NCI-H510A treated with DMSO at 0.1 percent for 48 hours (cell line): ENCODE measurements at regions not wholly inside any gene's neighbourhood (a gene's known extent, or its start where the extent isn't known, plus 50 kb on each side); places are given as distances from the start of the nearest gene placed in this dataset.

Experiments used
- DNase-seq: peaks from one replicate; lab custom pipeline; 2025; lab: John Stamatoyannopoulos, UW

GRCh38 chr2:204329016-204329415 lies 216.3 kb upstream of the PARD3B start:
- DNase-seq, result no peak

- DNase-seq, result no peak
These were observed 215.7 kb upstream of the PARD3B start for GRCh38 chr2:204329532-204329931.

GRCh38 chr2:204331180-204331579 lies 214.1 kb upstream of the PARD3B start:
- no peak for DNase-seq

GRCh38 chr2:204331988-204332387 lies 213.3 kb upstream of the PARD3B start:
- no peak for DNase-seq

GRCh38 chr2:204332706-204333105 lies 212.6 kb upstream of the PARD3B start:
- no peak for DNase-seq

GRCh38 chr2:204333861-204334260 lies 211.4 kb upstream of the PARD3B start:
- DNase-seq, result no peak

- no peak for DNase-seq
These were observed 209.7 kb upstream of the PARD3B start for GRCh38 chr2:204335451-204336058.

GRCh38 chr2:204336153-204336744 lies 209.0 kb upstream of the PARD3B start:
- no peak for DNase-seq

- DNase-seq, result no peak
These were observed 207.6 kb upstream of the PARD3B start for GRCh38 chr2:204337638-204338037.

- DNase-seq, result peak; percentile 52
These were observed 206.0 kb upstream of the PARD3B start for GRCh38 chr2:204339212-204339715.

- no peak for DNase-seq
These were observed 204.8 kb upstream of the PARD3B start for GRCh38 chr2:204340511-204340910.

- DNase-seq, result no peak
These were observed 203.4 kb upstream of the PARD3B start for GRCh38 chr2:204341887-204342276.

- peak; percentile 67 for DNase-seq
These were observed 201.6 kb upstream of the PARD3B start for GRCh38 chr2:204343685-204344084.

GRCh38 chr2:204344119-204344518 lies 201.2 kb upstream of the PARD3B start:
- peak; percentile 49 for DNase-seq

- DNase-seq, result no peak
These were observed 198.4 kb upstream of the PARD3B start for GRCh38 chr2:204346906-204347305.

- no peak for DNase-seq
These were observed 191.5 kb upstream of the PARD3B start for GRCh38 chr2:204353823-204354222.

- no peak for DNase-seq
These were observed 190.8 kb upstream of the PARD3B start for GRCh38 chr2:204354442-204354856.

GRCh38 chr2:204355688-204356087 lies 189.6 kb upstream of the PARD3B start:
- DNase-seq, result no peak

- no peak for DNase-seq
These were observed 189.1 kb upstream of the PARD3B start for GRCh38 chr2:204356151-204356641.

- no peak for DNase-seq
These were observed 188.0 kb upstream of the PARD3B start for GRCh38 chr2:204357286-204357685.

- no peak for DNase-seq
These were observed 186.2 kb upstream of the PARD3B start for GRCh38 chr2:204359076-204359475.

- no peak for DNase-seq
These were observed 184.9 kb upstream of the PARD3B start for GRCh38 chr2:204360218-204361007.

GRCh38 chr2:204361738-204362137 lies 183.5 kb upstream of the PARD3B start:
- no peak for DNase-seq
